ENCODE measurements at regions not wholly inside any gene's neighbourhood (a gene's known extent, or its start where the extent isn't known, plus 50 kb on each side); places are given as distances from the start of the nearest gene placed in this dataset.
"Not testable (repeated sequence)": the region's sequence is repeated elsewhere in the genome, so short reads cannot be mapped to it uniquely, and the experiment has no call there.

DNA sequence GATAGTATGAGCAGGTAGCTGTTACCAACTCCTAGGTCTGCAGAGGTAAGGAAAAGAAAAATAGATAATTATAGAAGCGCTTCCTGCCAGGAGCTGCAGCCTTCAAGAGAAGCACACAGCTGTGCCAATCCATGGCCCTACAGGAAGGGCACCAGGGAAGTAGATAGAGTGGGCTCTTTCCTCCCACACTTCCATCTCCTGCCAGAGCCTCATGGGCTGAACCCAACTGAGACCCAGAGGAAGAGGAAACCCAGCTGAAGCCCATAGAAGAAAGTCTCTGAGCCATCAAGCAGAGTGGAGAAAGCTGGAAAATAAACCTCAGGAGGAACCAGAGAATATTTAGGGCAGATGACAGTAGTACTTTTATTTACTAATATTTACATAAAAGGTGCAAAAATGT lies 146.7 kb upstream of the ATXN1 start:
- DNase-seq (ENCODE audit: low spot score) = no peak

DNA sequence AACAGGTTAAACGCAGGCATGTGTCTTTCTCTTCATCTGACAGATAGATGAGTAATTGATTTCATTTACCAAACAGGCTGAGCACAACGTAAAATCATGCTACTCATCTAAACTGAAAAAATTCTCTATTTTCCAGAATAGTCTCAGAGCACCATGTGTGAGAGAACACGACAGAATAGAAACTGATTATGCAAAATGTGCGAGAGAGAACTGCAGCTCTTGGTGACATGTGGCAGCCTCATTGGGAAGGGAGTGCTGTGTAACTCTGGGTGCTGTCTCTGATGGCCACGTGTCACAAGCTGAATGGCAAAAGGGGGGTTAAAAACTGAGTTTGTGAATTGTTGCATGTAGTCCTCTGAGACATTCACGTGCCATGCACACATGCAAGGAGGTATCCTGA lies 143.7 kb upstream of the ATXN1 start:
- no peak for DNase-seq (ENCODE audit: low spot score)

DNA sequence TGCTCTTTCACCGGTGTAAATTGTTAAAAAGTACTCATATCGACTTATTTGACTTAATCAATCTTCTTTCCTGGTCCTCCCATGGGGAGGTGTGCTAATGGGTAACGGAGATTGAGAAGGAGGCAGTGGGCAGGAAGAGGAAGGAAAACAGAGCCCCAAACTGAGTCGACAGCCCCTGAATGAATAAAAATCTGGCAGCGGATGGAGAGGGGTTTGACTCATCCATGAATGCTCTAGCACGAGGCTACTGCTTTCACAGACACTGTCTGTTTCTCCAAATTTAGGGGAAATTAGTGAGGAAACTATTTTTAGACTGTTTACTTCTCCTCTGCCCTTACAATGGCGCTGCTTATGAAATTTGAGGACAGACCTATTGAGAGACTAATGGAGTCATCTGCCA lies 142.2 kb upstream of the ATXN1 start:
- DNase-seq (ENCODE audit: low spot score) = no peak

DNA sequence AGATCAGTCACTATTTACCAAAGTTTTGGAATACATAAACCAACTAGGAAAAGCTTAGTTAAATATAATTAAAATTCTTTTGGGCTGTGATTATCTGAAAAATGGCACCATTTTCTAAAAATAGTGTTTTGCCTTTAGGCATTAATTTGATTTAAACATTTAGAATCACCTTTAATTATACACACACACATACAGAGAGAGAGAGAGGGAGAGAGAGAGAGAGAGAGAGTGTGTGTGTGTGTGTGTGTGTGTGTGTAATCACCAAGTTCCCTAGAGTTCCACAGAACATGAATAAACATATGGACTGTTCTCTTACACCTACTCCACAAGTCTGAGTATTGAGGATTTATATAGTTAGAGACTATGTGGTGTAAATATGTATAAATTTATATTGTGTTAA lies 141.2 kb upstream of the ATXN1 start:
- DNase-seq (ENCODE audit: low spot score) = no peak

DNA sequence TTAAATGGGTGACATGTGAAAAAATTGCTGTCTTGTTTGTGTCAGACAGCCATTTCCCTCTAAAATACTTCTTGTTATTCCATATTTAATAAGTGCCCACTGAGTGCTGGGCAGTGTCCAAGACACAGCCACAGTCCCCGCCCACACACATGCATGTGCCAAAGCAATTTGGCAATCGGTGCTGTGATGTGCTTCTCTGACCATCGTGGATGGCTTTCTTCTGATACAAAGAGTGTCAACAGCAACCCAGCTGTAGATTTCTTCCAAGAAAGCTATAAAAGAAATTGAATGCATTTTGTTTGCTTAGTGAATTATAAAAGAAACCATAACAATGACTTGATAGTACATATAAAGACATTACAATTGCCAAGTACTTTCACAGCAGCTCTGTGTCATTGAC lies 140.5 kb upstream of the ATXN1 start:
- DNase-seq (ENCODE audit: low spot score) = peak; percentile 25

DNA sequence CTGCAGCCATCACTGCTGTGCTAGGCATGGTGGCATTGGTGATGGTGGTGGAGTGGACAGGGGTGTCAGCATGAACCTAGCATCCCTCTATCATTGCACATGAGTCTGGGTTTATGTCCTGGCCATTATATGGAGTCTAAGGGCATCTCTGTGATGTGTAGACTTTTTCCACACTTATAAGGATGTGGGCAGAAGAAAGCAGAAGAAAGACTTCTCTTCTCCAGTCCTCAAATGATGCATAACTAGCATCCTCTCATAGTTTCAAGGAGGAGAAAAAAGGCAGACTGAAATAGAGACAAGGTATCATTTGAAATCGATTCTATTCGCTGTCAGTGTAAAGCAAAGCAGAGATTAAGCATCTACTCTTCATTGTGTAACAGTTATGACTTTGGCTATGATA lies 140.0 kb upstream of the ATXN1 start:
- no peak for DNase-seq (ENCODE audit: low spot score)

DNA sequence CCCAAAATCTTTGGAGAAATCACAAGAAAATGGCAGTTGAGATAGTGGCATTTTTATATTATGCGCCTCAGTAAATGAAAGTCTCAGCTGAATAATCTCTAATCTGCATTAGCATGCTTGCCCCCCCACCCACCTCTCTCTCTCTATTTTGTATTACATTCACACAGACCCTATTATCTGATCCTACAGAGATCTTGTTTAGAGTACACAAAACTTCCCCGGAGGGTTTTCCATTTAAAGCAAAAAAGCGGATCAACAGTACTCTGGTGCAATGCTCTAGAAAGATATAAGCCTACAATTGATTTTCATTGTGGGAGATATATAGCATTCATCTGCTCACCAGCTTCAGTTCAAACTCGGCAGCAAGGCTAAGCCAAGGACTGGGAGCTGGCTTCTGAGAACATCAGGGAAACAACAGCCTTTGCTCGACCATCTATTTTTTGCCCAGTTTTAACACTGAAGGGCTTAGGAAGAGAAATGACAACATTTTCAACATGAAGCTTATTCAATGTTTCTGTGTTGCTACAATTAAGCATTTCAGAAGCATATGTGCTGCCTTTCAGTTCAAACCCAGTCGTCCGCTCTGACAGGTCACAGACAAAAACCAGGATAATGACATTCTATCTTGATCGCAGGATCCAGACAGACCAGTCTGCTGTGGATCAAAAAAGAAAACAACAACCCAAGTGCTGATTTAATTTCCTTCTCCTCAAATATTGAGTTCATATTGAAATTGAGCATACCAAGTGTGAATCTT lies 137.6 kb upstream of the ATXN1 start:
- no peak for DNase-seq (ENCODE audit: low spot score)

DNA sequence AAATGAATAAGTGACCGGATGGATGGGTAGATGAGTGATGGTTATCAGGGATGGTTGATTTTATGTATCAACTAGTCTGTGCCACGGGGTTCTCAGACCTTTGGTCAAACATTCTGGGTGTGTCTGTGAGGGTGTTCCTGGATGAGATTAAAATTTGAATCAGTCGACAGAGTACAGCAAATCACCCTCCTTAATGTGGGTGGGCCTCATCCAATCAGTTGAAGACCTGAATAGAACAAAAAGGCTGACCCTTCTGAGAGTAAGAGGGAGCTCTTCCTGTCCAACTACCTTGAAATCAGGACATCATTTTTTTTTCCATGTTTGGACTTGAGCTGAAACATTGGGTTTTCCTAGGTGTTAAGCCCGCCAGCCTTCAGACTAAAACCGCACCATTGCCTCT lies 136.4 kb upstream of the ATXN1 start:
- no peak for DNase-seq (ENCODE audit: low spot score)

DNA sequence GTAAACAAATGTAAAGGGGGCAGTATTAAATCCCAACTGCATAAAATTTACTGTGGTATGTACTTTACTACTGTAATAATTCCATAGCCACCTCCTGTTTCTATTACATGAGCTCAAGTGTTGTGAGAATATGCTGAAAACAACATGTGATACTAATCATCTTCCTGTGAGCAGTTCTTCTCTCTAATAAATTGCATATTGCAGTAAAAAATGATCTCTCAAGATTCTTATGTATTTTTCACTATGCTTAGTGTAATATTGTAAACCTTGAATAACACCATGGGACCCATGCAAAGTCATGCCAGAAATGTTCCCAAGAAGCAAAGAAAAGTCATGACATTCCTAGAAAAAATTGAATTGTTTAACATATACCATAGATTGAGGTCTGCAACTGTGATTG lies 133.0 kb upstream of the ATXN1 start:
- DNase-seq (ENCODE audit: low spot score) = no peak

DNA sequence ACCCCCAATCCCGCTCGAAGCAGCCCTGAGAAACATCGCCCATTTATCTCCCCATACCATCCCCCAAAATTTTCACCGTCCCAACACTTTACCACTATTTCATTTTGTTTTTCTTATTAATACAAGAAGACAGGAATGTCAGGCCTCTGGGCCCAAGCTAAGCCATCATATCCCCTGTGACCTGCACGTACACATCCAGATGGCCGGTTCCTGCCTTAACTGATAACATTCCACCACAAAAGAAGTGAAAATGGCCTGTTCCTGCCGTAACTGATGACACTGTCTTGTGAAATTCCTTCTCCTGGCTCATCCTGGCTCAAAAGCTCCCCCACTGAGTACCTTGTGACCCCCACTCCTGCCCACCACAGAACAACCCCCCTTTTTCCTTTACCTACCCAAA lies 129.8 kb upstream of the ATXN1 start:
- DNase-seq (ENCODE audit: low spot score) = not testable (repeated sequence)

DNA sequence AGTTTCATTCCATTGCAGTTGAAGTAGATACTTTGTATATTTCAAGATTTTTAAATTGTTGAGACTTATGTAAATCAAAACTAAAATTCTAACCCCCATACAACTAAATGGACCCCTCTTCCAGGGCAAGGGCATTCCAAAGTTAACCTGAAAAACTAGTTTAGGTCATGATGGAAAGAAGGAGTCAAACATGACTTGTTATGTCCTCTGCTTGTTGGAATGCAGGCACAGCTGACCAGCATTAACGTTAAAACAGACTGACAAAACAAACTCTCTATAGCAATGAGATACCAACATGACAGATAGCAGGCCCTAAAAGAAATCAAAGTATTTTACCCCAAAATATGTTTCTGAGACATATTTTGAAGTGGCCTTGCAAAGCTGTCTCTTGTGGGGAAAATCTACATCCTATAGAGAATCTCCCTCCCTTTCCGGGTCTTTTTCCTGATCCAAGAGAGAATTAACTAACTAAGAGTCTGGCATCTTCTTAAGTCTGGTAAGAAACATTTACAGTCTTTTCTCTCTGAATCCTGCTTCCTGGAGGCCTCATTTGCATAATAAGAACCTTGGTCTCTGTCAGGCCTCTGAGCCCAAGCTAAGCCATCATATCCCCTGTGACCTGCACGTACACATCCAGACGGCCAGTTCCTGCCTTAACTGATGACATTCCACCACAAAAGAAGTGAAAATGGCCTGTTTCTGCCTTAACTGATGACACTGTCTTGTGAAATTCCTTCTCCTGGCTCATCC lies 124.3 kb upstream of the ATXN1 start:
- no peak for DNase-seq (ENCODE audit: low spot score)

DNA sequence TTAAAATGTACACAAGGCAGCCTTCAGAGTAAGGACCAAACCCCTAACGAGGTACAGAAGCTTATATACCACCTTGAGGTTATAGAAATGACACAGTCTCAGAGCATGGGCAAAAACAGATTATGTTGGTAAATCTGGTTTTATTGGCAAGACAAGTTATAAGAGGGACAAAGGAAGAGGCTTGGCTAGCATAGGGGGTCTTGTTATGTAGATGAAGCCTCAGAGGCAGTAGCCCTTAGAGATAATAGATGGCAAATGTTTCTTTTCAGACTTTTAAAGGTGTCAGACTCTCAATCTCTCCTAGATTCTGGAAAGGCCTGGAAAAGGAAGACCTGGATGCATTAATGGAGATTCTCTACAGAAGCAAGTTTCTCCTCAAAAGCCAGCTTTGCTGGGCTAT lies 123.3 kb upstream of the ATXN1 start:
- DNase-seq (ENCODE audit: low spot score) = no peak

DNA sequence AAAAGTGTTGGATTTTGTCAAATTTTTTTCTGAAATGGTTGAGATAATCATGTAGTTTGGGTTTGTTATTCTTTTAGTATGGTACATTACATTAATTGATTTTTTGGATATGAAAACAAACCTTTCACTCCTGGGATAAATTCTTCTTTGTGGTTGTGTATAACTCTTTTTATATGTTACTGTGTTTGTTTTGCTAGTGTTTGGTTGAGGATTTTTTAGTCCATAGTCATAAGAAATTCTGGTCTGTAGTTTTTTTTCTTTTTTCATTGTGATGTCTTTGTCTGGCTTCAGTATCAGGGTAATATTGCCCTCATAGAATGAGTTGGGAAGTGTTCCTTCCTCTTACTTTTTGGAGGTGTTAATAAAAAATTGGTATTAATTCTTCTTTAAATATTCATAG lies 122.2 kb upstream of the ATXN1 start:
- DNase-seq (ENCODE audit: low spot score) = no peak

DNA sequence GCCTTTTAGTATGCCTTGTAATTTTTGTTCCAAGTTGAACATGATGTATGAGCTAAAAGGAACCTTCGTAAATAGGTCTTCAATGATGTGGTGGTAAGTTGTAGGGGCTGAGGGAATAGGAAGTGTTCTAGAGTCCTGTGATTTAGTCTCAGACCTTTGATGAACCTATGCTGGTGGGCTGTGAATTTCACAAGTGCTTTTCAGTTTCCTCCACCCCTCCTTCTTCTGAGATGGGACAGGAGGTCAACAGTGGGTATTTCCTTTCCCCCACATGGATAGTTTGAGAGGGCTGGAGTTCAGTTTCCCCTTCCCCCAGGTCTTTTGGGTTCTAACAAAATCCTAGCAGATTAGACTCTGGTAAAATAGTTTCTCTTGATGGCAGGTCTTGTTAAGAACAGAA lies 121.0 kb upstream of the ATXN1 start:
- no peak for DNase-seq (ENCODE audit: low spot score)

DNA sequence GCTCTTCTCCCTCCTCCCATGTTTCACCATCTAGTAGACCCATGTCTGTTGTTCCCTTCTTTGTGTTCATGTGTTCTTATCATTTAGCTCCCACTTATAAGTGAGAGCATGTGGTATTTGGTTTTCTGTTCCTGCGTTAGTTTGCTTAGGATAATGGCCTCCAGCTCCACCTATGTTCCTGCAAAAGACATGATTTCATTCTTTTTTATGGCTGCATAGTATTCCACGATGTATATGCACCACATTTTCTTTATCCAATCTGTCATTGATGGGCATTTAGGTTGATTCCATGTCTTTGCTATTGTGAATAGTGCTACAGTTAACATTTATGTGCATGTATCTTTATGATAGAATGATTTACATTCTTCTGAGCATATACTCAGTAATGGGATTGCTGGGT lies 115.6 kb upstream of the ATXN1 start:
- DNase-seq (ENCODE audit: low spot score) = not testable (repeated sequence)

DNA sequence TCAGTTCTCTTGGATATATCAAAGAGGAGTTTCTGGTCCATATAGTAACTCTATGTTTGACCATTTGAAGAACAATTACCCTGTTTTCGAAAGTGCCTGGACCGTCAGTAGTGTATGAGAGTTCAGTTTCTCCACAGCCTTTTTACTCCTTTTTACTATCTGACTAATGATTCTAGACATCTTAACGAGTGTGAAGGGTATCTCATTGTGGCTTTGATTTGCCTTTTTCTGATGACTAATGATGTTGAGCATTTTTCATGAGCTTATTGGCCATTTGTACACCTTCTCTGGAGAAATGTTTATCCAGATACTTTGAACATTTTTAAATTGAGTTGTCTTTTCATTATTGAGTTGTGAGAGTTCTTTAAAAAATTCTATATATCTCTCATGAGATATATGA lies 114.9 kb upstream of the ATXN1 start:
- DNase-seq (ENCODE audit: low spot score) = no peak

DNA sequence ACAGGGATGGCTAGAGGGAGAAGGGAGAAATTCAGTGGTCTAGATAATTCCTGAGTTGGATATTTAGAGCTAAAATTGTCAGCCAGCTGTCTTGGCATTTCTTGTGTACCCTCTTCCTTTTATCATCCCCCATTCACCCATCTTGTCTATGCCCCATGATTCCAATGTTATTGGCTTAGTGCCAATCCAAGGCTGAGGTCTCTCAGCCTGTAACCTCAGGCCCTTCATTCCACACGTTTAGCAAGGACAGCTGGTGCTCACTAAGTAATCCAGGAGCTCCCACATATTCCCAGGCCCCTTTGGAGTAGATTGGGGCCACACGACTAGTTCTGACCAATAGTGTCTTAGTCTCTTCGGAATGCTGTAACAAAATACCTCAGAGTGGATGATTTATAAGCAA lies 112.4 kb upstream of the ATXN1 start:
- no peak for DNase-seq (ENCODE audit: low spot score)

DNA sequence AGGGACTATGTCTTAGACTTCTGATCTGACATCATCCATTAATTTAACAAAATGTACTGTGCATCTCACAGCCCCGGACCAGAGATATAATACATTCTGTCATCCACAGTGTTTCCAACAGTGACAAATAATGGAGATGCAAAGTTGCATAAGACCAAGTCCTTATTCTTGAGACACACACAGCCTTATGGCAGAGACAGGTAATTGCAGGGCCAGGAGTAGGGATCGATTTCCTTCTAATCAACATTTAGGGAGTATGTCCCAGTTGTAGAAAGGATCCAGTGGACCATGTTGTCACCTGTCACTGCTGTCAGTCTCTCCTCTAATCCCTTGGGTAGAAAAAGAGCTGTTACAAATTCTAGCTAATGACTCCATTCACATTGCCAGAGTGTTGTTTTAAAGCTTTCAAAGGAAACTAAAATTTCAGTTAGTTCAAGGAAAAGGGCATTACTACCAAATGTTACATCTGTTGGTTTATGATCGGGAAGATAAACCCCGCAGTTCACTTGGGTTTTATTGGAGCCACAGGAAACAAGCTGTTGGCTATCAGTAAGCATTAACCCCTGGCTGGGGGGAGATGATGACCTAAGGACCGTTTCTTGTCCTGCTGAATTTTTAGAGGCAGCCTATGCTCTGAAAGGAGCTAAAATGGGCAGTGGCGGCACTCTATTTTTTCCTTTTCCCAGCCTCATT lies 111.4 kb upstream of the ATXN1 start:
- no peak for DNase-seq (ENCODE audit: low spot score)

DNA sequence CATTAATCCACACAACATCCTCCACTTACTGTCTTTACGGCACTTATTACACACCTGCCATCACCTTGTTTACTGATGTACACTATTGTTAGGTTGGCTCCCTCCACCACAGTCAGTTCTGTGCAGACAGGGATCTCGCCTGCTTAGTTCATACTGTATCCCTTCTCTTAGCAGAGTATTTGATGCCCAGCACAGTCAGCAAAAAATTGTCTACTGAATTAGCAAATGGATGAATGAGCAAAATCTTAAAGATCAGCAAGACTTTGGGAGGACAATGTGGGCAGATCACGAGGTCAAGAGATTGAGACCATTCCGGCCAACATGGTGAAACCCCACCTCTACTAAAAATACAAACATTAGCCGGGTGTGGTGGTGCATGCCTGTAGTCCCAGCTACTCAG lies 109.8 kb upstream of the ATXN1 start:
- no peak for DNase-seq (ENCODE audit: low spot score)

DNA sequence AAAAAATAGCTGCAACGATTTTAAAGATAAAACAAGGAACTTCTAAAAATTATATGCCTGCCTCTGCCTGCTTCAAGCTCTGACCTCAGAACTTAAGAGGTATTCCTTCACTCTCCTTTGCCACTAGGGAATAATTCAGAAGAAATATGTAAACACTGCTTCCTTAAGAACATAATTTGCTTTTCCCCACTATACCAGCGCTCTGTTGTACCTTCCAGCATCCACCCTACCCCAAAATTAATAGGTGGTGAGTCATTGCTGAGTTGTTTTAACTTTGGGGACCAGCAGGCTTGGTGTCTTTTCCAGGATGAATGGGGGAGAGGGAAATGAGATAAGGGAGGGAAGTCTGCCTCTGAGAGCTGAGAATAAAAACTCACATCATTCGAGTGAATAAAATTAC lies 107.7 kb upstream of the ATXN1 start:
- no peak for DNase-seq (ENCODE audit: low spot score)

DNA sequence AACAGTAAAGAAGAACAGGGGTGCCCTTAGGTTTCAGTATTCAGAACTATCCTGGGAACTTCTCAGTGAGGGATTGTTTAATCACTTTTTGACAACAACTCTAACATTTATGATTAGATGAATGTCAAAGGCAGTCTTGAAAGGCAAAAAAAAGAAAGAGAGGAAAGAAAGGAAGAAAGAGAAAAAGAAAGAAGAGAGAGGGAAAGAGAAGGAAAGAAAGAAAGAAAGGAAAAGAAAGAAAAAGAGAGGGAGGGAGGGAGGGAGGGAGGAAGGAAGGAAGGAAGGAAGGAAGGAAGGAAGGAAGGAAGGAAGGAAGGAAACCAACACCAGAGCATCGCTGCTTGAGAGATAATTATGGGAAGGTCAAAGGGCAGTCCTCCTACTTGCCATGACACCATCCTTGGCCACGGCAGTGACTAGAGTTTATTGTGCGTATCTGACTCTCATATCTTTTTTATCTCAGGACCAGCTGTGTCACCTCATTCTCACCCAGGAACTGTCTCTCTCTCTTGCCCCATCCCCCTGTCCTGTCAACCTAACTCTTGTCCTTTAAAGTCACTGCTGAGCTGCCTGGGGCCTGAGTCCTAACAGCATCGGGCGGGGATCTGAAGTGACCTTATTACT lies 96.8 kb upstream of the ATXN1 start:
- DNase-seq (ENCODE audit: low spot score) = no peak

DNA sequence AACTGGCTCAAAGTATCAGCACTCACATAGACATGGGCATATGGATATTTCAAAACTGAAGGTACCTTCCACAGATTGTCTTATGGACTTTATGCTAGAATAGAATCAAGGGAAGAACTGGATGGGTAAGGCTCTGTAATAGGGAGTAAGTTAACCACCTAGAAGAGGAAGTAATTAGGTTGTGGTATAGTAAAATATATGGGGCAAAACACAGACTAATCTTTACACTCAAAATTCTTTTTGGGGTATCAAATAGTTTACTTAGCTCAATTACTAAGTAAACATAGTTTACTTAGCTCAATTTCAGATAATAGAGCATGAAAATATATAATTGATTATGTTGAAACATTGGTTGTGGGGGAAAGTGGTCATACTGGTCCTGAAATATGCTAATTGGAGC lies 94.2 kb upstream of the ATXN1 start:
- DNase-seq (ENCODE audit: low spot score) = no peak

DNA sequence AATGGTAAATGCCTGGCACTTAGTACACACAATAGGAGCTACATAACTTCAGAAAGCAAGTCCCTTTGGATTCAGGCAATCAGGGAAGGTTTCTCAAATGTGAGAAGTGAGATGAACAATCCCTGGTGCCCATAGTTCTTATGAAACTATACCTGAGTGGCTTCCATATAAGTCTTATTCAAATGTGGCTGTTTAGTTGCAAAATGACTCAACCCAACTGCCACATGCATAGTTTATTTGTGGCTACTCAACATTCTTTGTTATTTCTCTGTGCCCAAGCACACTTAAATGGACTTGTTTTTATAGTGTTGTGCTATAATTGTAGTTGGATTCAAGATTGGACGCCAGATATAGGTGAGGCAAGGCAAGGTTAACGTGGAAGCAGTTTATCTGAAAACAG lies 93.7 kb upstream of the ATXN1 start:
- DNase-seq (ENCODE audit: low spot score) = peak; percentile 76
